Forelimb muscle (tissue), 1 donor: ENCODE measurements at regions not wholly inside any gene's neighbourhood (a gene's known extent, or its start where the extent isn't known, plus 50 kb on each side); places are given as distances from the start of the nearest gene placed in this dataset.
"Not testable (repeated sequence)": the region's sequence is repeated elsewhere in the genome, so short reads cannot be mapped to it uniquely, and the experiment has no call there.

ENCODE experiments used
- DNase-seq: peaks from one replicate; pipeline ENCODE4 v3.0.0-alpha.2; 2013; ENCODE audit warnings: low read depth

DNA sequence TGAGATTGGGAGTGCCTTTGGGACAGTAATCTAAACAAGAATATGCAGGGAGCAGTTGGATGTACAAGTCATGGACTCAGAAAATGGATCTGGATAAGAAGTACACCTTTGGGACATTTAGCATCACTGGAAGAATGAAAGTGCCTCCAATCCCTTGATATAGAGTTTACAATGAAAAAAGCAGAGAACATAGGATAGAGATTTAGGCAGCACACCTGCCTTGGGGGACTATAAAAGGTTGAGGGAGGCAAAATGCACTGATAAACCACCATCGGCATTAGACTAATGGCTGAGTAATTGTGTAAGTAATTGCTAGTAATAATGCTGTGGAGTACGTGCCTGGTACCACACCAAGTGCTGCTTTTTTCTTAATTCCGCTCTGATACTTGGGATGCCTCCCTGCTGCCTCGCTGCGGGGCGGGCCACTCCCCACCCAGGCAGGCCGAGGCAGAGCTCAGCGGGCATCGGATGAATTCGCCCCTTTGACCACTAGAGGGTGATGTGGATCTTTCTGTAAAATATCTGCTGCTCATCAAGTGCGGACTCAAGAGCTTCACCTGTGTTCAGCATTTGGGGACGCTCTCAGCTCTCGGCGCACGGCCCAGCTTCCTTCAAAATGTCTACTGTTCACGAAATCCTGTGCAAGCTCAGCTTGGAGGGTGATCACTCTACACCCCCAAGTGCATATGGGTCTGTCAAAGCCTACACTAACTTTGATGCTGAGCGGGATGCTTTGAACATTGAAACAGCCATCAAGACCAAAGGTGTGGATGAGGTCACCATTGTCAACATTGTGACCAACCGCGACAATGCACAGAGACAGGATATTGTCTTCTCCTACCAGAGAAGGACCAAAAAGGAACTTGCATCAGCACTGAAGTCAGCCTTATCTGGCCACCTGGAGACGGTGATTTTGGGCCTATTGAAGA lies 99.9 kb downstream of the ANKRD18B start:
- no peak for DNase-seq

DNA sequence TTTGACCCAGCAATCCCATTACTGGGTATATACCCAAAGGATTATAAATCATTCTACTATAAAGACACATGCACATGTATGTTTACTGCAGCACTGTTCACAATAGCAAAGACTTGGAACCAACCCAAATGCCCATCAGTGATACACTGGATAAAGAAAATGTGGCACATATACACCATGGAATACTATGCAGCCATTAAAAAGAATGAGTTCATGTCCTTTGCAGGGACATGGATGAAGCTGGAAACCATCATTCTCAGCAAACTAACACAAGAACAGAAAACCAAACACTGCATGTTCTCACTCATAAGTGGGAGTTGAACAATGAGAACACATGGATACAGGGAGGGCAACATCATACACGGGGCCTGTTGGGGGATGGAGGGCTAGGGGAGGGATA lies 104.3 kb downstream of the ANKRD18B start:
- not testable (repeated sequence) for DNase-seq

- no peak for DNase-seq
These were observed 104.9 kb downstream of the ANKRD18B start for GRCh38 chr9:33628865-33629410.

GRCh38 chr9:33633636-33634035 lies 109.6 kb downstream of the ANKRD18B start:
- DNase-seq = no peak

GRCh38 chr9:33637881-33638280 lies 113.8 kb downstream of the ANKRD18B start:
- DNase-seq = no peak

DNA sequence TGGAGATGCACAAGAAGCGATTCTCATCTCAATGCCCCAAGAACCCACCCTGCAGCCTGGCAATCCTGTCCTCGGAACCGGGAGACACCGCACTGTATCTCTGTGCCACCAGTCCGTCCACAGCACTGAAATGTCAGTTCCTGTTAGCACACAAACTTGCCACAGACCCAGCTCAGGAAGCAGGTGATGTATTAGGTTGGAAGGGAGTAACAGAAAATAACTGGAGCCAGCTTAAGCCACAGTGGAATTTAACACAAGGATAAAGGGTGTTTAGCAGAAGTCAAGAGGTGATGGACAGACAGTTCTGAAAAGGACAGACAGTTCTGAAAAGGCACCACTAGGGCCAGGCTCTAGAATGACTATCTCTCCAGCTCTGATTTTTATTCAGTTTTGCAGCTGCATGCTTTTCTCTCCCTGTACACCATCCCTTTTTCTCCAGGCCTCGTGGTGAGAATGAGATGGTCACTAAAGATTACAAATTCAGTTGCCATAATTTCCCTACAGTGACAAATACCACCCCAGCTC lies 114.4 kb downstream of the ANKRD18B start:
- DNase-seq = no peak

- no peak for DNase-seq
These were observed 121.7 kb downstream of the ANKRD18B start for GRCh38 chr9:33645706-33646105.

DNA sequence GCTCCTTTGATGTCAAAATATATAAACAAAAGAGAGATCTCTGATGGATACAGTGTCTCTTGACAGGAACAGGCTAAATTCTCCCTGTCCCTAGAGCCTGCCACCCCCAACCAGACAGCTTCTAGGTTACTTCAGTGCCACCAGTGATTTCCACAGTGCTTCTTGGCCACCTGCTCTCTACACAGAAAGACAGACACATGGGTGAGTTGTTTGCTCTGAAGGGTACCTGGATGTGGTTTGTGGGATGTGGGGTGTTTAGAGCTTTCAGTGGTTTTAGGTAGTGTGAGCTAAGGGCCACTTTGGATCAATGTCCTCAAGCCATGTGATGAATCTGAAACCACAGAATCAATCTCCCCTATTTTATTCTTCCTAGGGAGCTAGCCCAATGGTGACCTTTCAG lies 125.4 kb downstream of the ANKRD18B start:
- no peak for DNase-seq

DNA sequence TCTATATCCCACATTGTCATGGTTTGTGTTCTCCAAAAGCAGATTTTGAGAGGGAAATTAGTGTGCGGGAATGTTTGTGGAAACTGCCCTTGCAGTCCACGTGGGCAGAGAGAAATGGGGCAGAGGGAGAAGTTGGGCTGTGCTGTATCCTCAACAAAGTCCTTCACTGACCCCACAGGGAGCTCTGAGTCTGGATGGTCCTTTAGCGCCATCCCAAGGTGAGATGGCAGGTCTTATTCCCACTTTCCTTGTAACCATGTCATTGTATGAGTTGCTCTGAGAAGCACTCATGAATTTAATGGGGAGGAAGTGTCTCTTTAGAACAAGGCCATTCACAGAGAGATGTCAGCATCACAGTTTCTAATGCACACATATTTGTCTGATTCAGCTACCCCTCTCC lies 127.1 kb downstream of the ANKRD18B start:
- no peak for DNase-seq

GRCh38 chr9:33659921-33660320 lies 135.4 kb upstream of the PRSS3 start:
- DNase-seq = no peak

- DNase-seq = no peak
These were observed 134.6 kb upstream of the PRSS3 start for GRCh38 chr9:33660772-33661171.

GRCh38 chr9:33661176-33661575 lies 134.2 kb upstream of the PRSS3 start:
- no peak for DNase-seq

- no peak for DNase-seq
These were observed 132.5 kb upstream of the PRSS3 start for GRCh38 chr9:33662871-33663270.

GRCh38 chr9:33676194-33676745 lies 119.1 kb upstream of the PRSS3 start:
- DNase-seq = not testable (repeated sequence)

GRCh38 chr9:33676746-33677505 lies 118.4 kb upstream of the PRSS3 start:
- no peak for DNase-seq

GRCh38 chr9:33677506-33677809 lies 117.9 kb upstream of the PRSS3 start:
- DNase-seq = no peak

DNA sequence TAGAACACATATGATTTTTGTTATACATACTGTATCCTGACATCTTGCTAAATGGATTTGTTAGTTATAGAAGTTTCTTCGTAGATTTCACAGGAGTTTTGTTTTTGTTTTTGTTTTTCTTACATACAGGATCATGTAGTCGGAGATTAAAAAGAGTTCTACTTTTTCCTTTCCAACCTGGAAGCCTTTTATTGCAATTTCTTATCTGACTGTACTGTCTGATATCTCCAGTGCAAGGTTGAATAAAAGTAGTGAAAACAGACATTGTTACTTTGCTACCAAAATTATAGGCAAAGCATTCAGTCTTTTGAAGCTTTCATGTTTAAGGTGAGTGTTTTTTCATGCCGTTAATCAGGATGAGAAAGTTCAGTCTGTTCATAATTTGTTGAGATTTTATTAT lies 117.4 kb upstream of the PRSS3 start:
- DNase-seq = no peak

- no peak for DNase-seq
These were observed 112.8 kb upstream of the PRSS3 start for GRCh38 chr9:33682551-33682950.

- DNase-seq = no peak
These were observed 110.5 kb upstream of the PRSS3 start for GRCh38 chr9:33684831-33685230.

GRCh38 chr9:33686942-33687341 lies 108.4 kb upstream of the PRSS3 start:
- DNase-seq = no peak

DNA sequence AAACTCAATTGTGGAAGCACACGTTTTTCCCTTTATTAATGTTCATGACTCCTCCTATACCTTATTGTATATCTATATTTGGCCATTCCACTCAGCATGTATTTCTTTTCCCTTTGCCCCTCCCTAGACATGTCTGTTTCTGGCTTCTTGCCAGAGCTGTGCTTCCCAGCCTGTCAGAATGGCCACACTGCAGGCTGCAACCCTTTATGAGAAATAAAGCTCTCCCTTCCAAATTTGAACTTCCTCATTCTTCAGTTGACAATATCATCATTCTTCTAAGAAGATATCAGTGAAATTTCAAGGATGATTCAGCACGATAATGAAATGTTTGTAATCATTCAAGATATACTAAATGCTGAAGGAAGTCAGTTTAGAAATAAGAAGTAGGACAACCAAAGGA lies 107.6 kb upstream of the PRSS3 start:
- DNase-seq = no peak
